Loucy (cell line): ENCODE measurements at regions not wholly inside any gene's neighbourhood (a gene's known extent, or its start where the extent isn't known, plus 50 kb on each side); places are given as distances from the start of the nearest gene placed in this dataset.

Experiments used
- CTCF ChIP-seq: fragments of 200-600 bp; sonication (generic); conservative IDR thresholded peaks from 2 replicates; pipeline ENCODE4 v1.5.1; 2014; ENCODE audit warnings: mild to moderate bottlenecking, antibody characterized with exemption, low read length
- EZH2phosphoT487 ChIP-seq: fragments of 200-600 bp; IDR thresholded peaks from 2 replicates; pipeline ENCODE4 v1.6.1; 2018; ENCODE audit warnings: antibody characterized with exemption, mild to moderate bottlenecking, moderate library complexity, borderline replicate concordance

GRCh38 chr6:81844686-81845085 is 92.2 kb upstream of the TENT5A start:
- TF ChIP-seq CTCF, result no peak
- no peak for TF ChIP-seq EZH2phosphoT487
